Left lobe of liver (tissue), 2 donors: ENCODE measurements at regions not wholly inside any gene's neighbourhood (a gene's known extent, or its start where the extent isn't known, plus 50 kb on each side); places are given as distances from the start of the nearest gene placed in this dataset.

Experiments
- ATAC-seq: fragments of 200-7000 bp; cut with Tn5 transposase; one replicate; pipeline ENCODE4 v1.9.1; 2020; ENCODE audit warnings: mild to moderate bottlenecking, moderate library complexity
- DNase-seq: peaks from one replicate; pipeline ENCODE4 v3.0.0-alpha.2; 2020; ENCODE audit warnings: low spot score
- donor health status: DM: no; HTN: no; CAD: no; lungs with moderate emphysema.
- donor health status: DM: no; HTN: yes; CAD: no.

DNA sequence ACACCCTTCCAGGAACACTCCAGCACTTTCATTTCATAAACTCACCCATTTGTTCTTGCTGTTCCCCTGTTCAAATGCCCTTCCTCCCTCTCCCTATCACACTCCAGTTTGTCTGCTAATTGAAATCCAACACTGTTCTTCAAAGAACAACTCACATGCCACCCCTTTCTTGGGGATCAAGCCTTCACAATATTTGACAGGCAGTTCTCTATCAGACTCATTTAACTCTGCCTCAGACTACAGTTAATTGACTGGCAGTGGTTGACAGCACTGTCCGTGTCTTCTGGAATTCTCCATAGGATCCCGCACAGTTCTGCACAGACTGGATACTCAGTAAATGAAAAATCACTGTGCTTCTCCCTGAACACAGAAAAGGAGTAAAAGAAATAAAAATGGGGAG is 87.8 kb downstream of the PMP22 start:
- ATAC-seq (no peak), DNase-seq (no peak)

DNA sequence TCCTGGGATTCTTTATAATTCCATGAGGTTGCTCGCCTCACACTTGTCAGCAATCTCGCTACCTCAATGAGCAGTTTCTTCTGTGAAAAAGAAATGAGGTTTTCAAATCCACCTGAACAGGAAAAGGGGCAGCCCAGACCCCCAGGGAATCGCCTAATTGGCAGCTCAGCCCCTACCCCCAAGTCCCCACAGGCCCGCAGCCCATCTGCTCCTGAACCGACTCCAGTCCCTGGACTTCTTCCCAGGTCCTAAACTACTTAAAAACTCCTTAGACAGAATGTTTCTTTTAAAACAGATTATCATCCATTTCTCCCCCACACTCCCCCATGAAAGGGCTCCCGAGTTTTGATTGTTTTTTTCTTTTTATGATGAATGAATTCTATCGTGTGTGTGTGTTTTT is 89.8 kb downstream of the PMP22 start:
- no peak for ATAC-seq
- DNase-seq, result no peak

DNA sequence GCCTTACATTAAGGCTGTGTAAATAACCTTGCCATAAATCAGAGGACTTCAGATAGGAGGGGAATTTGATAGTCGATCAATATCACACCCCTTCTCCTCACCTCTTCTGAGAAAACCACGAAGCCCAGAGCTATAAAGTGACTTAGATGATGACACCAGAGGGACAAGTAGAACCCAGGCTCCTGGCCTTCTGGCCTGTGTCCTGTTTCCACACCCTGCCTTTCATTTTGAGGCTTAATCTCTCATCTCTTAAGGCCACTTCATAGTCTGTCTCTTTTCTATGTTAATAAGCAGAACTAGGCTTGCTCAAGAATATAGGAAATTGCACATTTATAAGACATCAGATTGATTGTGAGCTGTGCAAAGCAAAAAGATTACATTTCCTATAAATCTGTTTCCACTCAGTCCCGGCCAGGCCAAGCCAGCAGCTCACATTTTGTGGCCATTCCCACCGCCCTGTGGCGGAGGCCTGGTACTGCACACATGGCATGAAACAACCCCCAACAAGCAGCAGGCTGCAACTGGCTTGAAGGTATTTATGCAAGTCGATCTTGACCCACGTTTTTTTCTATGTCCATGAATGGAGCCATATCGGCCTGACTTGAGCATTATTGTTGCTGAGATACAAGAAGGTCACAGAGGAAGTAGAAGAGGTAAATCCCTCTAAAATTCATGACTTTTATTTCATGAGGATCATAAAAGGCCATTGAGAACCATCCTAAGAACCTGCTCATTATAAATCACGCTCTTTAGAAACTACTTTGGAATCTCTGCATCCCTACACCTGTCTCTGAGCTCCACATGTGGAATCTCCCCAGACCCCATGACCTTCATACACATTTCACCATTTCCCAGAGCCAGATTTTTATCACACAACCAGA is 93.7 kb downstream of the PMP22 start:
- ATAC-seq, result peak; percentile 99
- DNase-seq, result peak; percentile 60

DNA sequence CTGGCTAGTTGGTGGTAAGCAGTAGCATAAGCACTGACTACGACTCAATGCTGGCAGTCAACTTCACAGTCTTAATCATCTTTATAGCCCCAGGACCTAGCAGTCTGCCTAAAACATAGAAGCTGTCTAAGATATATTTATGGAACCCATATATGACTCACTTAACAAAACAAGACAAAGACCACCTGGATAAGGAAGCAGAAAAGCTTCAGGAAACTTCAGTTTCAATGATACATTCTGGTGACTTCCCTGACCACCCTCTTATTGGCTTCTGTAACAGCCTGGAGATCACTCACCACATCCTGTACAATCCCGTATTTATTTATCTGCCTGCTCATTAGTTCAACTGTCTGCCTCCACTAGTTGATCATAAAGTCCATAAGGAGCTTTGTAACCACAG is 95.5 kb downstream of the PMP22 start:
- no peak for DNase-seq
- no peak for ATAC-seq

DNA sequence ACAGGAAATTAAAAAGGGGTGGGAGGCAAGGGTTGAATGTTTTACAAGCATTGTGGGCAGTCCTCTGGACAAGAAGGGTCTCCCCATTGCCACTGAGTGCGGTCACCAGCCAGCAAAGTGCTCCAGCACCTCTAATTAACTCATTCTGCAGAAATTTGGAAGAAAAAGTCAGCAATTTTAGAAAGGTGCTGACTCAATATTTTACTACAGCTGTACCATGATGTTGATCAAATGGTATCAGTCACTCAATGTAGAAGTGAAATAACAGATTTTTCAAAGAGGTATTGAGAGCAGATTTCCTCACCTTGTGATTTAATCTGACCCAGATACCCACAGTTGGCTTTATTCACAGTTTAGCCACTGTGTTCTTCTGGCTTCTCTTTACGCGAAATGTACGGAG is 96.7 kb downstream of the PMP22 start:
- DNase-seq, result no peak

DNA sequence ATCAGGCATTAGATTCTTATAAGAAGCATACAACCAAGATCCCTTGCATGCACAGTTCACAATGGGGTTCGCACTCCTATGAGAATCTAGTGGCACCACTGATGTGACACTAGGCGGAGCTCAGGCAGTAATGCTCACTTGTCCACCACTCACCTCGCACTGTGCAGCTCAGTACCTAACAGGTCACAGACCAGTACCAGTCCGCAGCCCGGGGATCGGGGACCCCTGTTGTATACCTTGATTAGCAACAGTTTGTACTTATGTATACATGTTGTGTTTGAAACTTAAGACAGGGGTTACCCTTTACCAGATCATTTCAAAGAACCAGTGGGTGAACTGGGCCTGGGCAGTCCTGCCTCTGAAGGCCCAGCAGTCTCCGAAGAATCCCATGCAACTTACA is 103.7 kb downstream of the PMP22 start:
- no peak for ATAC-seq
- DNase-seq, result no peak

More for the DNA sequence above, 96.7 kb downstream of the PMP22 start:
- no peak for ATAC-seq

DNA sequence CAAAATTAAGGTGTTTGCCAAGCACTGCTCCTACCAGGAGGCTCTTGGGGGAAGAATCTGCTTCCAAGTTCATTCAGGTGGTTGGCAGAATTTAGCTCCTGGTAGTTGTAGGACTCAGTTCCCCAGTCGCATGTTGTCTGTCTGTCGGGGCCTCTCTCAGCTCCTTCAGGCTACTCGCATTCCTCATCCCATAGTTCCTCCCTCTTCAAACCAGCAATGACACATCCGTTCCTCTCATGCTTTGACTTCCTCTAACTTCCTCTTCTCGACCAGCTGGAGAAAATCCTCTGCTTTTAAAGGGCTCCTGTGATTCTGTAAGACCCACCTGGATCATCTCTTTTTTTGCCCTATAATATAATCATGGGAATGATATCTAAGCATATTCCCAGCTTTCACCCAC is 108.1 kb downstream of the PMP22 start:
- no peak for DNase-seq
- ATAC-seq, result no peak

DNA sequence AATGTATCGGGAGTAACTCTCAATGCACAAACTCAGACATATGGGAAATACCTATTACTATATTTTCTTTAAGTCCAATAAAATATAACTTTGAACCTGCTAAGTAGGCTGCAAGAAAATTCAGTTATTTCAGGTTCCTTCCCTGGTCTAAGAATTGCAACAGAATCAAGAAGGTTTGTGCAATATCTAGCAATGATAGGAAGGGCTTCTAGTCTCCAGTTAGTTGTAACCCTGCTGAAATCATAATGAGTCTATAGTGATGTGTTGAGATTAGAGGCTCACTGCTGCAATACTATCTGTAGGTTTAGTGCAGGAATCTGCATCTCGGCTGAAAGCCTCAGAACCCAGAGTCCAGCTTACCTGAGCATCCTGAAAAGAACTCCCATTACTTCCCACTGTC is 110.5 kb downstream of the PMP22 start:
- ATAC-seq, result no peak
- no peak for DNase-seq

DNA sequence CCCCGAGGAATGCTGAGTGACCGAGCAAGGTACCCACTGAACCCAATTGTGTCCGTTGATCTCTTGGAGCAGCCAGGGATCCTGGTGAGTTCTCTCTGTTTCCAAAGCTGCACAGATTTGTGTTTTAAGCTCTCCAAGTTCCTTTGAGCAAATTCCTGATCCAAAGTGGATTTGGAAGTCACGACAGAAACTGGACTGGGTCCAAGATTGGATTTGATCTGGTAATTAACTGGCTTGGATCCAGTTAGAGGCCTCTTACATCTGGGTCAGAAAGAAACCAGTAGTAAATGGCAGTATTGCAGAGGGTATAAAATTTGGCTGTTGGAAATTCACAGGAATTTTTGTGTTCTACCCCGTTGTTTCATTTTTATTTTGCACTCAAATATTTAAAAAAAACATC is 119.5 kb downstream of the PMP22 start:
- DNase-seq, result no peak
- ATAC-seq, result no peak

DNA sequence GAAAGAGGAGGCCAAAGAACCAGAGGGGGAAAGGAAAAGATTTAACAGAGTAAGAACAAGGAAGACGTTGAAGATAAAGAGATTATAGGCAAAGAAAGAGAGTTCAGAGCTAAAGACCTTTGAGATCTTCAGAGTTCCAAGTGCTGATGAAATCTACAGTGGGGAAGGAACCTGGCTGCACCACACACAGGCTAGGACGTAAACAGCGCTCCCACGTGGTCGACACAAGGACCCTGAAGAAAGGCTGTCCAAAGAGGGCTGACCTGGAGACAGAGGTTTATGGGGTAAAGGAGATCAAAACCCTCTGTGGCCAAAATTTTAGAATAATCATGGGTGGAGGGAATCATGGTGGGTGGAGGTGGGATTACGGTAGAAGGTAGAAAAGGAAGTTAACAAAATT is 121.6 kb downstream of the PMP22 start:
- no peak for ATAC-seq
- no peak for DNase-seq

DNA sequence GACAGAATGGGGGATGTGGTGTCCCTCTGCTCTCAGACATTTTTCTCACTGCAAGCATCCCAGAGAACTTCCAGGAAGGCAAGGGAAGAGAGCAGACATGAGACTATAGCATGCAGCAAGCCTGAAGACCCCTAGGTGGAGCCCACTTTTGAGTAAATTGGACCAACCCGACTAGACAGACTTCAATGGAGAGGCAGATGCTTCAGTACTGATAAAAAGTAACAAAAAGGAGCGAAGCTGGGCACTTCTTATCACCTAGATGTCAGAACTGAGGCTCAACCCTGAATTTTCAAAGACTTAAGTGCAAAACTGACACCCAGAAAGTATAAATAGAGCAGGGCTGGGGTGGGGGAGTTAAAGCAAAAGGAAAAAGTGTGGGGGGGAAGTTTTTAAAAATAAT is 130.8 kb downstream of the PMP22 start:
- DNase-seq, result no peak
- ATAC-seq, result no peak

DNA sequence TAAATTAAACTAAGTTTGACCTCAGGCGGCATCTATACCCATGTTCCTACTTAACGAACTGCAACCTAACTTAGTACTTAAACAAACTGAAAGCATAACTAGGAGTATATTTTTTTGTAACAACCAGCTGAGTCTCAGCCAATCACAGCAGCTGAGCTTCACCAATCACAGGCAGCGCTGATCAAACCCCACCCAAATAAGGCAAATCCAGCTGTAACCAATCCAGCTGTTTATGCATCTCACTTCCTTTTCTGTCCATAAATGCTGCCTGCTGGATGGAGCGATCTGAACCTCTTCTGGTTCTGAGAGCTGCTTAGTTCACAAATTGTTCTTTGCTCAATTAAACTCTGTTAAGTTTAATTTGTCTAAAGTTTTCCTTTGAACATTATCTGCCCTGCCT is 131.3 kb downstream of the PMP22 start:
- DNase-seq (no peak), ATAC-seq (no peak)

DNA sequence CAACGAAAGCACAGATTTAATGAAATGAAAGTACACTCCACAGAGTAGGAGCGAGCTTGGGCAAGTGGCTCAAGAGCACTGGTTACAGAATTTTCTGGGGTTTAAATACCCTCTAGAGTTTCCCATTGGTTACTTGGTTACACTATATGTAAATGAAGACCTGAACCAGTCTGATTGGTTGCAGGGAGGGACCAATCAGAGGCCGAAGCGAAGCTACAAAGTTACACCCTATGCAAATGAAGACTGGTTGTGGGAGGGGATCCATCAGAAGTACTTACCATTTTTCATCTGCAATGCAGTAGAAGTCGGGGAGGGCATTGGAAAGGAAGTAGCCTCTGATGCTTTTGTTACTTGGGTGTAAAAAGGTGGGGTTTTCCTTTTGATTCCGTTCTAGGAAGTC is 132.0 kb downstream of the PMP22 start:
- DNase-seq (no peak), ATAC-seq (no peak)

DNA sequence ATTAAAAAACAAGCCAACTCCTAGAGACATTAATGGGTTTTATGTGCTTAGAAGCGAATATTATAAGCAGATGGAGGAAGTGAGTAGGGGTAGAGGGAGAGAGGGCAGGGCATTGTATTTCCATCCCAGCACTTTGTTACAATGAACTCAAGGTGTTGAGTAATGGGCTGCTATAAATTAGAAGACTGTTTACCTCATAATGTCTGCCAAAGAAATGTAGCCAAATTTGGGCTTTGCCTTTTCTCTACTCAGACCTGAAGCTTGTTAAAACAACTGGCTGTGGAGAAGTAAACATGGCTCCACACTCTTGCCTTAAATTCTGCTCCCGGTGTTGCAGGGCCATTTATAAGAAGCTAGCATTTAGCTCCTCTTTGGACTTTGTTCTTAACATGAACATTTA is 134.7 kb downstream of the PMP22 start:
- ATAC-seq, result no peak
- no peak for DNase-seq

DNA sequence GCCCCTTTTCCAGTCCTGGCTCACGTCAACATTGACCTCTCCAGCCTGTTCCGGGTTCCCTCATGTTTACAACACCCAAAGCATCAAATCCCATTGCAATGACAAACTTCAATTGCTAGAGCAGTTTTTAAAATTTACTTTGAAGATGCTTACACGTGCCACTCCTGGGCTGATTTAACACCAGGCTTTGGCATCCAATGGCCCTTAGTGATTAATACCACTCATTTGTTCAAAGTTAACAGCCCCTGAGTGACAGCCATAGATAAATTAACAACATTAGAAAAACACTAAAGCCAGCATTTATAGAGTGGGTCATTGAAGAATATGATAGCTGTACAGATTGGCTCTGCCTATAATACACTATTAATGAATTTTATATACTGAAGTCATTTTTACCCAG is 135.1 kb downstream of the PMP22 start:
- DNase-seq, result no peak
- ATAC-seq, result no peak

DNA sequence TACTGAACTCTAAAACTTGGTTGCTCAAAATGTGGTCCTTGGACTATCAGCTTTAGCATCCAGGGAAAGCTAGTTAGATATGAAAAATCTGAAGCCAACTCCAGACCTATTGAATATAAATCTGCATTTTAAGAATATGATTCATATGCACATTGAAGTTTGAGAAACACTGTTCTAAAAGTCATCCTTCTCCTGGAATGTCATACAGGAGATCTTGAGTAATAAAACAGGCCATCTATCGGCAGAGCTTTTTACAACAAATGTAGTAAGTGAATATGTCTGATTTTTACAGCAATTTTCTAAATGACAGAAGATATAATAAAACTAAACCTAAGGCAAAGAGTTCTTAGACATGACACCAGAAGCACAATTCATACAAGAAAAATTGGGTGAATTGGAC is 140.4 kb downstream of the PMP22 start:
- no peak for DNase-seq

DNA sequence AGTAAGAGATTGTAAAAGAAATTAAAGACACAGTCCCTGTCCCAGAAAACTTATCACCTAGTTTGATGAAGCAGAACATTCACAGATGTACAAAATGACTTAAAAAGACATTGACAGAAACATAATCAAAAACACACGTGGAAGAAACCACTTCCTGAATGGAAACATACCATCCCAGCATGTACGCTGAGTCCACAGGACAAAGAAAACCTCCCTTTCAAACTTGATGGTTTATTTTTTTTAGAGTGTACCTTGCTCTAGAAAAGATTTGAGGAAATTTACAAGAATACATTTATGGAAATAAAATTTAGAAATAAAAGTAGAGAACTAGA is 140.9 kb downstream of the PMP22 start:
- no peak for ATAC-seq
- no peak for DNase-seq

More for the DNA sequence above, 140.4 kb downstream of the PMP22 start:
- no peak for ATAC-seq

DNA sequence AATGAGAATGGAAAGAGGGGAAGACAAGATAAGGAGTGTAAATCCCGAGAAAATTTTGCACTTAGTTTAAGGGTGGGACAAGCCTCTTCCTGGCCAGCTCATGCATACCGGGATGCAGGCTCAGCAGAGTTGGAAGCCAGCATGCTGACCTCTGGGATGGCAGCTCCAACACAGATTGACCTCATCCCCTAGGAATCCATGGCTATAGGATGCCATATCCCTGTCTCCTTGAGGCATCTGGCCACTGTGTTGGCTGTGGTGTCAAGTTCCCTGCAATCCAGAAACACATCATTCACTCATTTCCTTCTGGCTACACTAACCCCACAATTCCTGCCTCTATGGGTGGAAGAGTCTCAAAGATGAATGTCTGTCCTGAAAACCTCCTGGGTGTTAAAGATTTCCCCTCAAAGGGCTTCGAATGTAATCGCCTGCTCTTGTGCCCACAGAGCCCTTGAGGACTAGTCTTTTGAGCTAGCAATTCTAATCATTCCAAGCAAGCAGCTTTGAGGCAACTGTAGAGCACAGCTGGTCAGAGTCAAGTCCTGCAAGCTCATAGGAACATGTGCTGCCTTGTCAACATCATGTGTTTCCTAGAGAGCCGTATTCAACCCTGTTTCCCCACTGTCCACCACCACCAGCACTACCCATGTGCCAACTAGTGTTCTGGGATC is 141.4 kb downstream of the PMP22 start:
- ATAC-seq (no peak), DNase-seq (no peak)

DNA sequence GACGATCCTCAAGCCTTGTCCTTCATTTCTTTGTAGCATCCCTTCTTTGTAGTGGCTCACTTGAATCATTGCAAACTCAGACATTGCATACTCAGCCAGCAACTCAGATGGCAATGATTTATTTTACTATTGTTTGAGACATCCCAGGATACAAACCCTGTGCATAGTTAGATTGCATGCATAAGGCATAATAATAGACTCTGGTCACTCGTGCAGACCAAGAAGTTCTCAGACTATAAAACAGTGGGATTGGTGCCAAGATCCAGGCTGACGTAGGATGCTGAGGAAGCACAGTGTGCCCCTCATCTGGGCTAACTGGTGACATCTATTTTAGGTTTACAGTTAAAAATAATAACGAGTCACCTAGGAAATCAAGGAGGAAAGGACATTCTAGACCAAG is 142.3 kb downstream of the PMP22 start:
- ATAC-seq, result no peak

DNA sequence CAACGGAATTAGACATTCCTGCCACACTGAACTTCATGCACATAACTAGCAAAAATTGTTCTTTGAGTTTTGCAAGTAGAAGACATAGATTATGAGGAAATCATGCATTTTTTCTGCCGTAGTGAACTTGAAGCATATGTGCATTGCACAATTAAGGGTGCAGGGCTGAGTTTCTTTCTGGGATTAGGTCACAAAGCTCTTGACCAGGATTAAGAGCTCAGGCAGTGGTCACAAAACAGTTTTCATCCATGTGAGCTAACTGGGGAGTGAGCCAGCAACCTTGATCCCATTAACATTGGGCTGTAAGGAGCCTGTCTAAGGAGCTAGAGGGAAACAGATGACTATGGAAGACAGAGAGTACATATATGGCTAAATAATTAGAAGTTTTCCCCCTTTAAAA is 143.7 kb downstream of the PMP22 start:
- ATAC-seq (no peak), DNase-seq (no peak)

More for the DNA sequence above, 142.3 kb downstream of the PMP22 start:
- DNase-seq, result no peak

DNA sequence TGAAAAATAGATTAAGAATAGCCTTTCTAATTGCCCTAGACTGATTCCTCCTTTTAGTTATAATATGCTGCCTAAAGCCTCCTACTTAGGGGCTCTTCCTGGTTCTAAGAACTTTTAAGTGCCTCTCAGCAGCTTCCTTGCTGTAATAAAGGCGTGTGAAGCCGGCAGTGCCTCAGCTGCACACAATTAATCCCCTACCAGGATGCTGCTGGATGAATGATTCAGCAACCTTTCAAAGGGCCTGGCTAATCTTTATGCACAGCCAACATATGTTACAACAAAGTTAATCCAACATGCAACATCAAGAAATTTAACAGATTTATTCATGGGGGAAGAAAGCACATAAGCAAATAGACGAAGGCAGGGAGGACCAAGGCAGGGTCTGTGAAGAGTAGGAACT is 145.2 kb downstream of the PMP22 start:
- DNase-seq, result no peak
- ATAC-seq, result no peak

DNA sequence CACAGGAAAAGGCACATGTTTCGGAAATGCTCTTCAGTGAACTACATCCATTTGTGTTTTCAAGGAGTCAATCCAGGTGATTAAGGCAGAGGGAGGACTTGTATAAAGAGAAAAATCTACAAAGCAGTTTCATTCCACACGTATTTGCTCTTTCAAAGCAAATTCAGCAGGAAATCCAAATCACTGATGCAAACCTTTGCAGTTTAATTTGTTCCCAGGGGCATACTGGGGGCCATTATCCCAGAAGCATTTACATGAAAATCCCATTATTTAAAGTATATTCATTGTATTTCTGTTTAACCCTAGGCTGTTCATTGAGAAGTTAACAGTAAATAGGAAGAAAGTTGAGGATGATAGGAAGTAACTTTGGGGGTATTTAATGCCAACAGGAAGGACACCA is 147.9 kb downstream of the PMP22 start:
- DNase-seq (no peak), ATAC-seq (no peak)
